GM04504 (cell line): ENCODE measurements at regions not wholly inside any gene's neighbourhood (a gene's known extent, or its start where the extent isn't known, plus 50 kb on each side); places are given as distances from the start of the nearest gene placed in this dataset.

Experiments
- DNase-seq: peaks from one replicate; pipeline ENCODE4 v3.0.0-alpha.2; 2012; ENCODE audit warnings: low read depth

DNA sequence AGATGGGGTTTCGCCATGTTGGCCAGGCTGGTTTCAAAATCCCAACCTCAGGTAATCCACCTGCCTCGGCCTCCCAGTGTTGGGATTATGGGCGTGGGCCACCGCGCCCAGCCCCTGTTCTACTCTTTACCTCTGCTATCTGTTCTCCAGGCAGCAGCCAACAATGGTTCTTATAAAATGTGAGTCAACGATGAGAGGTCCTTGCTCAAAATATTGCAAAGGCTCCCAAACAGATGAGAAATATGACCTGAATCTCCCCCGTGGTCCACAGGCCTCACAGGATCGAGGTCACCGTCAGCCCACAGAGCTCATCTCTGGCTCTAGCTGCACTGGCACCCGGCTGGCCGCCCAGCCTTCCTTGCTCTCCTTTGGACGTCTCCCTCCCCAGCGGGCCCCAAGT lies 62.0 kb upstream of the EGFR start:
- DNase-seq = no peak

DNA sequence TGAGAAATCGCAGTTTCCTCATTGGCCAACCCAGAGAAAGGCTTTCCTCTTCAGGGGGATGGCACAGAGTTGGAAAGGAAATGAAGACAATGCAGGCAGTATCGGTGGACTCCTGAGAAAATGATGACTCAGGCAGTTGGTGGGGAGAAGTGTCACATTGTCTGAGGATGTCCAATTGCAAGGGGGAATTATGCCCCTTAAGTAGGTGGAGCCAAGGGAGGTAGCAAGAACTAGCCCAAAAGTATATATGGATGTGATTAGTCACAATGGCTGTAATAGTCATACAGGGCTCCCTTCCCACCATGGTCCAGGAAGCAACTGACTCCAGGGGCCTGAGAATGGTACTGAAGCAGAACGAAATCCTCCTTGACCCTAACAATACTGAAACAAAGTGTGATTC lies 58.3 kb upstream of the EGFR start:
- no peak for DNase-seq

DNA sequence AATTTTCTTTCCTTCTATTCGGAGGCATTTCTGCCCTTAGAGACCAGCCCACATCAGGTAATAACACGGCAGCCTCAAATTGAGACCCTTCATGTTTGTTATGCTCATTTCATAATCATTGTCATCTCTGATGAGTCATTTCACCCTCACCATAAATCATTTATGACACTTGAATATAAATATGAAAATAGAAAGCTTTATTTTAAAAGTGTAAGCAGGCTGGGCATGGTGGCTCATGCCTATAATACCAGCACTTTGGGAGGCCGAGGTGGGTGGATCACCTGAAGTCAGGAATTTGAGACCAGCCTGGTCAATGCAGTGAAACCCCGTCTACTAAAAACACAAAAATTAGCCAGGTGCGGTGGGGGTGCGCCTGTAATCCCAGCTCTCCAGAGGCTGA lies 57.4 kb upstream of the EGFR start:
- no peak for DNase-seq

GRCh38 chr7:54963155-54963554 lies 55.7 kb upstream of the EGFR start:
- no peak for DNase-seq

- DNase-seq = no peak
Observed at GRCh38 chr7:54964136-54964535, 54.7 kb upstream of the EGFR start.

DNA sequence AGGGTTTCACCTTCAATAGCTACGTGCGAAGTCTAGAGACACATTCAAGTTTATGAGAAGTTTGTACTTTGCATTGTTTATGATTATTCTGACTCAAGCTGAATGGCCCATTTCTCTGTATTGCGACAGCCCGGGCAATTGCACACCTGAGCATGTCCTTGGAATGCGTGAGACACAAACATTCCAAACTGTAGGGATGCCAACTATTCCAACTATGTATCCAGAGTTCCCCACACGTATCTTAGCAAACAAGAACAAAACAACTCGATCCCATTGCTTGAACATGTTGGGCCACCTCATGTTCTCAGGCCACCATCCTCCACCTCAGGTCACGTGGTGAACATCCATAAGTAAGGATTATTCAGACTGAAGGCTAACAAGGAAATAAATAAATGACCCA lies 51.4 kb upstream of the EGFR start:
- no peak for DNase-seq

DNA sequence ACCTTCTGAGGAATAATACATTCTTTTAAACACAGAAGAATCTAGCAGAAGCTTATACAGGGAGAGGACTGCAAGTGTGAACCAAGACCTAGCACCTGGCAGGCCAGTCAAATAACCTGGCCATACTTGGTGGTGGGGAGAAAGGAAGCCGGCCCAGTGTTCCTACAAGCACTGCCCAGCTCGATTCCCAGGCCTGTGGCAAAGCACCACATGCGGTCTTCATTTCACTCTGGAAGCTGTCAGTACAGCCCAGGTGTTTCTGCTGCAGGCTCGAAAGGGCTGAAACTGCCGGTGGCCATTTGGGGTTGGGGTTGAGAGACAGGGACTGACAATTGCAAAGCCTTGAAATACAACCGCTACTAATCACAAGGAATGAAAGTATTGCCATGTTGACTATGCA lies 50.8 kb upstream of the EGFR start:
- no peak for DNase-seq
